Vagina (tissue), 2 donors: ENCODE measurements at regions not wholly inside any gene's neighbourhood (a gene's known extent, or its start where the extent isn't known, plus 50 kb on each side); places are given as distances from the start of the nearest gene placed in this dataset.

ENCODE experiments used
- POLR2A ChIP-seq, 2 donors: fragments of 450-650 bp; IDR thresholded peaks; one replicate each; pipeline ENCODE4 v1.6.1; 2017; ENCODE audit warnings: antibody characterized with exemption in 2 of 2, mild to moderate bottlenecking in 2 of 2, moderate library complexity in 2 of 2
- POLR2AphosphoS5 ChIP-seq, 2 donors: sonication (generic); formaldehyde crosslinking; IDR thresholded peaks; one replicate each; pipeline ENCODE4 v1.9.0; 2017; ENCODE audit warnings: antibody characterized with exemption in 2 of 2, mild to moderate bottlenecking in 2 of 2, low read depth in 1 of 2; ENCODE audit not compliant: insufficient read depth in 1 of 2
- TF ChIP-seq, protein P1 (sequence below), 3 experiments: fragments of 450-650 bp in 2 of 3; fragments of 200-600 bp in 1 of 3; sonication (generic) in 1 of 3; IDR thresholded peaks; one replicate each; pipeline ENCODE4 v1.5.1; 2017 to 2019; ENCODE audit warnings: antibody characterized with exemption in 3 of 3, mild to moderate bottlenecking in 2 of 3, moderate library complexity in 2 of 3

DNA sequence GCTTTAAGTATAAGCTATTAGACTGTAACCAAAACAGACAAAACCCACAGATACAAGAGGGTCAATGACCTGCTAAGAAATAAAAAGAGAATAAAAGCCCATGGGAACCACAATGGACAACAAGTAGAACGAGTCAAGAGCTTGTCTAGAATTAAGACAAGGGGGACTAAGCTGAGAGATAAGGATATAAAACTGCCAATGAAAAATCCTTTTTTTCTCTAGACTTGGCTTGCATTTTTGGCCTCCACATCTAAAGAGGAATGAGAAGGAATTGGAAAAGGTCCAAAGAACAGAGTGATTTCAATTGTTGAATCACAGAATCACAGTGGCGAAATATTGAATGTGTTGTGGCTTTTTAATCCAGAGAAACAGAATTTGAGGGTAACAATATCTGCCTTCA, 135.7 kb downstream of the QDPR start:
- no peak for TF ChIP-seq POLR2A (IDR thresholded peaks at IDR 0.05)
- TF ChIP-seq, protein P1, sequence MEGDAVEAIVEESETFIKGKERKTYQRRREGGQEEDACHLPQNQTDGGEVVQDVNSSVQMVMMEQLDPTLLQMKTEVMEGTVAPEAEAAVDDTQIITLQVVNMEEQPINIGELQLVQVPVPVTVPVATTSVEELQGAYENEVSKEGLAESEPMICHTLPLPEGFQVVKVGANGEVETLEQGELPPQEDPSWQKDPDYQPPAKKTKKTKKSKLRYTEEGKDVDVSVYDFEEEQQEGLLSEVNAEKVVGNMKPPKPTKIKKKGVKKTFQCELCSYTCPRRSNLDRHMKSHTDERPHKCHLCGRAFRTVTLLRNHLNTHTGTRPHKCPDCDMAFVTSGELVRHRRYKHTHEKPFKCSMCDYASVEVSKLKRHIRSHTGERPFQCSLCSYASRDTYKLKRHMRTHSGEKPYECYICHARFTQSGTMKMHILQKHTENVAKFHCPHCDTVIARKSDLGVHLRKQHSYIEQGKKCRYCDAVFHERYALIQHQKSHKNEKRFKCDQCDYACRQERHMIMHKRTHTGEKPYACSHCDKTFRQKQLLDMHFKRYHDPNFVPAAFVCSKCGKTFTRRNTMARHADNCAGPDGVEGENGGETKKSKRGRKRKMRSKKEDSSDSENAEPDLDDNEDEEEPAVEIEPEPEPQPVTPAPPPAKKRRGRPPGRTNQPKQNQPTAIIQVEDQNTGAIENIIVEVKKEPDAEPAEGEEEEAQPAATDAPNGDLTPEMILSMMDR (IDR thresholded peaks at IDR 0.05): no peak
- no peak for TF ChIP-seq POLR2AphosphoS5 (IDR thresholded peaks at IDR 0.05; ENCODE audit: insufficient read depth in 1 of 2, low read depth in 1 of 2)
